CD14-positive monocyte (primary cell): ENCODE measurements at regions not wholly inside any gene's neighbourhood (a gene's known extent, or its start where the extent isn't known, plus 50 kb on each side); places are given as distances from the start of the nearest gene placed in this dataset.

Experiments used
- DNase-seq, 3 donors: peaks; one replicate each; pipeline ENCODE4 v3.0.0-alpha.2; 2011 to 2022
- H2AFZ ChIP-seq: 2 replicates; pipeline ENCODE4 v1.6.0; 2012; ENCODE audit warnings: mild to moderate bottlenecking, low read depth, low read length, inconsistent platforms; ENCODE audit not compliant: insufficient read depth, poor library complexity, severe bottlenecking
- H3K27ac ChIP-seq, 2 donors: 1 replicate in 1 of 2; 2 replicates in 1 of 2; pipeline ENCODE4 v1.5.1; 2012 to 2013; ENCODE audit warnings: low read length in 2 of 2, control low read depth in 1 of 2, inconsistent platforms in 1 of 2, low read depth in 1 of 2, mild to moderate bottlenecking in 1 of 2
- H3K27me3 ChIP-seq, 2 donors: one replicate each; pipeline versions ENCODE4 v1.6.0 to v1.6.1; 2011 to 2013; ENCODE audit warnings: low read length in 2 of 2; ENCODE audit not compliant: control insufficient read depth in 2 of 2, insufficient read depth in 2 of 2
- H3K36me3 ChIP-seq, 2 donors: replicated peaks in 1 of 2; 1 replicate in 1 of 2; 2 replicates in 1 of 2; pipeline versions ENCODE4 v1.5.1 to v1.6.1; 2012 to 2013; ENCODE audit warnings: low read length in 2 of 2, control low read depth in 1 of 2, inconsistent platforms in 1 of 2, mild to moderate bottlenecking in 1 of 2; ENCODE audit not compliant: insufficient read depth in 2 of 2, control insufficient read depth in 1 of 2
- H3K4me1 ChIP-seq, 2 donors: 1 replicate in 1 of 2; 2 replicates in 1 of 2; pipeline versions ENCODE4 v1.5.1 to v1.6.1; 2012 to 2013; ENCODE audit warnings: low read length in 2 of 2, control low read depth in 1 of 2, inconsistent platforms in 1 of 2, mild to moderate bottlenecking in 1 of 2, moderate library complexity in 1 of 2; ENCODE audit not compliant: insufficient read depth in 2 of 2, control insufficient read depth in 1 of 2
- H3K4me2 ChIP-seq: replicated peaks from 2 replicates; pipeline ENCODE3; 2012; ENCODE audit warnings: low read length, moderate library complexity, mild to moderate bottlenecking; ENCODE audit not compliant: poor library complexity, severe bottlenecking; ENCODE audit errors: extremely low read depth
- H3K4me3 ChIP-seq, 3 experiments: fragments of 200-600 bp in 1 of 3; sonication (generic) in 1 of 3; replicated peaks in 1 of 3; 1 replicate in 2 of 3; 2 replicates in 1 of 3; pipeline ENCODE4 v1.5.1; 2011 to 2013; ENCODE audit warnings: low read length in 3 of 3, mild to moderate bottlenecking in 3 of 3, control low read depth in 2 of 3, low read depth in 2 of 3, inconsistent platforms in 1 of 3, moderate library complexity in 1 of 3
- H3K79me2 ChIP-seq: 2 replicates; pipeline ENCODE4 v1.6.0; 2012; ENCODE audit warnings: mild to moderate bottlenecking, control low read depth, inconsistent platforms, low read length, moderate library complexity; ENCODE audit not compliant: insufficient read depth
- H3K9ac ChIP-seq: 2 replicates; pipeline ENCODE4 v1.6.0; 2017; ENCODE audit warnings: low read length, mild to moderate bottlenecking; ENCODE audit not compliant: insufficient read depth, poor library complexity, severe bottlenecking
- H3K9me3 ChIP-seq, 2 donors: replicated peaks in 1 of 2; 1 replicate in 1 of 2; 2 replicates in 1 of 2; pipeline versions ENCODE4 v1.5.1 to v1.6.1; 2012 to 2013; ENCODE audit warnings: low read length in 2 of 2, control low read depth in 1 of 2; ENCODE audit not compliant: control insufficient read depth in 1 of 2, insufficient read depth in 1 of 2
- H4K20me1 ChIP-seq: 2 replicates; pipeline ENCODE4 v1.6.0; 2012; ENCODE audit warnings: mild to moderate bottlenecking, low read length, control low read depth, moderate library complexity; ENCODE audit not compliant: insufficient read depth
- H3K27ac Mint-ChIP-seq, 7 donors: one replicate each; pipeline ENCODE4 v1.8.0; 2020; ENCODE audit warnings: mild to moderate bottlenecking in 7 of 7, mixed read lengths in 7 of 7, moderate library complexity in 6 of 7, inconsistent platforms in 2 of 7
- H3K27me3 Mint-ChIP-seq, 3 donors: one replicate each; pipeline ENCODE4 v1.8.0; 2021 to 2022; ENCODE audit warnings: low read depth in 3 of 3, mild to moderate bottlenecking in 3 of 3, mixed read lengths in 3 of 3, moderate library complexity in 3 of 3, inconsistent platforms in 1 of 3
- H3K36me3 Mint-ChIP-seq, 2 donors: one replicate each; pipeline ENCODE4 v1.8.0; 2020; ENCODE audit warnings: mixed read lengths in 2 of 2, inconsistent platforms in 1 of 2, mild to moderate bottlenecking in 1 of 2
- H3K4me1 Mint-ChIP-seq: one replicate; pipeline ENCODE4 v1.8.0; 2020; ENCODE audit warnings: mild to moderate bottlenecking, mixed read lengths
- H3K4me3 Mint-ChIP-seq, 2 donors: one replicate each; pipeline ENCODE4 v1.8.0; 2020; ENCODE audit warnings: mild to moderate bottlenecking in 2 of 2, mixed read lengths in 2 of 2, moderate library complexity in 1 of 2
- H3K9me3 Mint-ChIP-seq, 7 donors: one replicate each; pipeline ENCODE4 v1.8.0; 2020 to 2022; ENCODE audit warnings: mixed read lengths in 7 of 7, mild to moderate bottlenecking in 6 of 7, moderate library complexity in 6 of 7, inconsistent platforms in 2 of 7
- CTCF ChIP-seq: fragments of 200-600 bp; IDR thresholded peaks from one replicate; pipeline ENCODE4 v1.8.0; 2022; ENCODE audit warnings: antibody characterized with exemption, mild to moderate bottlenecking
- WGBS: methylation state at CpG from one replicate; pipeline ENCODE4 v1.1.5; 2013; ENCODE audit warnings: missing lambda C conversion rate; ENCODE audit not compliant: insufficient coverage; 5-methylcytosine and 5-hydroxymethylcytosine counted together
- intact Hi-C, 2 donors: fragments of 100-400 bp; cut with micrococcal nuclease; formaldehyde crosslinking; loops; one replicate each; pipeline versions ENCODE4 v1.15.0 to v1.15.1; 2023

DNA sequence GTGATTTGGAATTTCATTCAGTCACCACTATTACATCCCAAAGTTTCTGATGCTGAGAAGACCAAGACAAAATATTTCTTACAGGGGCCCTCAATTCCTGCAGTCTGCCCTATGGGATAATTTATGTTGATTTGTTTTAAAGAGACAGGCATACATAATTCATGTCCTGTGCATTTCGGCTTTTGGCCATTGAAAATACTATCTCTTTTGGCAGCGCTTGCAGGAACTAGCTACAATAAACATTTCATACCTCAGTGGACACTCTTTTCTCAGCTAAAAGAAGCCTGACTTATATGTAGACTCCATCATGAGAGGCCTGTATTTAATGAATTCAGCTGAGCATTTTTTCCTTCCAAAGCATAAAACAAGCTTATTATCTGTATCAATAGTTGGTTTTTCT, 451.9 kb upstream of the C9orf72 start:
- Histone ChIP-seq H2AFZ (no peak overlapping the region), H3K4me2 (no peak overlapping the region), H3K4me3 (no peak overlapping the region), H3K27ac (no peak overlapping the region), H4K20me1 (no peaks in the 10 kb centered on the region), H3K79me2 (no peaks in the 10 kb centered on the region), H3K9ac (no peak overlapping the region), H3K36me3 (no peaks in the 10 kb centered on the region), H3K9me3 (no peaks in the 10 kb centered on the region), H3K4me1 (no peaks in the 10 kb centered on the region), H3K27me3 (no peaks in the 10 kb centered on the region)
- WGBS = 67% methylated on average over 2 of the region's 2 CpGs
- Mint-ChIP-seq H3K9me3 (peaks cover 0 to 2% (median 0%) of the 10 kb centered on the region in 7 donors), H3K36me3 (no peaks in the 10 kb centered on the region), H3K27me3 (no peaks in the 10 kb centered on the region), H3K27ac (no peak overlapping the region), H3K4me3 (no peak overlapping the region), H3K4me1 (no peaks in the 10 kb centered on the region)
- intact Hi-C loops = no loop called here
- TF ChIP-seq CTCF = no peak
- DNase-seq = no peak

GRCh38 chr9:28031521-28032267, 458.4 kb upstream of the C9orf72 start:
- Histone ChIP-seq H2AFZ (no peak overlapping the region), H4K20me1 (no peaks in the 10 kb centered on the region), H3K4me2 (no peak overlapping the region), H3K36me3 (no peaks in the 10 kb centered on the region), H3K9ac (no peak overlapping the region), H3K4me3 (no peak overlapping the region), H3K4me1 (no peaks in the 10 kb centered on the region), H3K27ac (no peak overlapping the region), H3K9me3 (no peaks in the 10 kb centered on the region), H3K27me3 (no peaks in the 10 kb centered on the region), H3K79me2 (no peaks in the 10 kb centered on the region)
- no peak for TF ChIP-seq CTCF
- H3K4me1 Mint-ChIP-seq = no peaks in the 10 kb centered on the region
- H3K9me3 Mint-ChIP-seq = peaks cover 0 to 3% (median 0%) of the 10 kb centered on the region in 7 donors
- intact Hi-C loops = no loop called here
- H3K4me3 Mint-ChIP-seq = no peak overlapping the region
- H3K27me3 Mint-ChIP-seq = no peaks in the 10 kb centered on the region
- WGBS = no CpG with 5 or more reads among the region's 5 CpGs
- H3K36me3 Mint-ChIP-seq = no peaks in the 10 kb centered on the region
- no peak overlapping the region for H3K27ac Mint-ChIP-seq
- DNase-seq = no peak
